H1 (cell line): ENCODE measurements at regions not wholly inside any gene's neighbourhood (a gene's known extent, or its start where the extent isn't known, plus 50 kb on each side); places are given as distances from the start of the nearest gene placed in this dataset.

Source experiments
- CTCF ChIA-PET: fragments of 300-600 bp; sonication (Branson Sonifier 250); formaldehyde crosslinking; loops from one replicate; lab custom pipeline; 2021; ENCODE audit not compliant: partially characterized antibody; lab: Charles Lee
- POLR2A ChIA-PET: fragments of 300-600 bp; sonication (Branson Sonifier 250); formaldehyde crosslinking; loops from one replicate; lab custom pipeline; 2021; ENCODE audit warnings: inconsistent platforms; ENCODE audit not compliant: partially characterized antibody; lab: Charles Lee
- DNase-seq, 2 experiments: peaks; one replicate each; pipeline versions ENCODE4 v3.0.0 to v3.0.0-alpha.2; 2010 to 2022; ENCODE audit warnings: low spot score in 2 of 2, low read depth in 1 of 2, mixed read lengths in 1 of 2
- FAIRE-seq: peaks from 2 replicates; lab custom pipeline; 2011; peaks lifted over from hg19 to GRCh38; lab: Jason Lieb, UNC
- H2AFZ ChIP-seq: 2 replicates; pipeline ENCODE4 v1.8.1; 2012; ENCODE audit warnings: low read length, inconsistent platforms
- H2AK5ac ChIP-seq: 2 replicates; pipeline ENCODE4 v1.6.1; 2013; ENCODE audit warnings: low read depth, low read length
- H2BK120ac ChIP-seq: replicated peaks from 2 replicates; pipeline ENCODE3; 2013; ENCODE audit warnings: low read depth, low read length, inconsistent platforms
- H2BK12ac ChIP-seq: 2 replicates; pipeline ENCODE4 v1.6.1; 2013; ENCODE audit warnings: low read depth, low read length
- H2BK15ac ChIP-seq: 2 replicates; pipeline ENCODE4 v1.6.1; 2013; ENCODE audit warnings: low read length
- H2BK20ac ChIP-seq: 2 replicates; pipeline ENCODE4 v1.6.1; 2013; ENCODE audit warnings: low read length
- H2BK5ac ChIP-seq: 2 replicates; pipeline ENCODE4 v1.6.1; 2013; ENCODE audit warnings: low read depth, low read length
- H3K14ac ChIP-seq: 2 replicates; pipeline ENCODE4 v1.6.1; 2013; ENCODE audit warnings: inconsistent platforms; ENCODE audit not compliant: insufficient read length
- H3K18ac ChIP-seq: 2 replicates; pipeline ENCODE4 v1.6.1; 2013; ENCODE audit warnings: low read length; ENCODE audit errors: extremely low read depth
- H3K23ac ChIP-seq: 2 replicates; pipeline ENCODE4 v1.6.1; 2013; ENCODE audit warnings: inconsistent platforms; ENCODE audit not compliant: insufficient read length
- H3K23me2 ChIP-seq: 2 replicates; pipeline ENCODE4 v1.6.1; 2013; ENCODE audit warnings: low read depth, low read length
- H3K27ac ChIP-seq: 2 replicates; pipeline ENCODE4 v1.6.1; 2011; ENCODE audit warnings: low read depth, low read length, inconsistent platforms
- H3K27me3 ChIP-seq, 4 experiments: replicated peaks in 1 of 4; 1 replicate in 1 of 4; 2 replicates in 3 of 4; pipeline versions ENCODE4 v1.6.1 to v1.8.1; 2011 to 2013; ENCODE audit warnings: low read length in 3 of 4, mild to moderate bottlenecking in 3 of 4, inconsistent platforms in 2 of 4, mixed read lengths in 2 of 4, moderate library complexity in 1 of 4; ENCODE audit not compliant: control insufficient read depth in 3 of 4, insufficient read depth in 3 of 4; ENCODE audit errors: extremely low read depth in 1 of 4
- H3K36me3 ChIP-seq, 4 experiments: 2 replicates each; pipeline versions ENCODE4 v1.6.1 to v1.8.1; 2011 to 2013; ENCODE audit warnings: mild to moderate bottlenecking in 4 of 4, low read length in 3 of 4, moderate library complexity in 2 of 4, control low read depth in 1 of 4, inconsistent platforms in 1 of 4; ENCODE audit not compliant: insufficient read depth in 4 of 4, control insufficient read depth in 2 of 4
- H3K4ac ChIP-seq: replicated peaks from 2 replicates; pipeline ENCODE3; 2013; ENCODE audit warnings: low read length, low read depth, mixed read lengths, inconsistent platforms; ENCODE audit not compliant: insufficient read length
- H3K4me1 ChIP-seq, 4 experiments: replicated peaks in 1 of 4; 1 replicate in 1 of 4; 2 replicates in 3 of 4; pipeline versions ENCODE4 v1.6.1 to v1.8.1; 2011 to 2013; ENCODE audit warnings: low read length in 3 of 4, inconsistent platforms in 2 of 4, mixed read lengths in 1 of 4; ENCODE audit not compliant: insufficient read depth in 4 of 4, control insufficient read depth in 3 of 4
- H3K4me2 ChIP-seq, 2 experiments: 2 replicates each; pipeline versions ENCODE4 v1.6.1 to v1.8.1; 2011 to 2013; ENCODE audit warnings: low read depth in 2 of 2, low read length in 2 of 2, control low read depth in 1 of 2, inconsistent platforms in 1 of 2, mild to moderate bottlenecking in 1 of 2; ENCODE audit not compliant: insufficient read depth in 1 of 2
- H3K4me3 ChIP-seq, 4 experiments: fragments of 200-600, 300-600 bp in 1 of 4; sonication (generic), shearing (Covaris generic), sonication (Bioruptor Twin) in 1 of 4; 2 replicates each; pipeline versions ENCODE4 v1.5.1 to v1.8.1; 2011 to 2016; ENCODE audit warnings: low read length in 4 of 4, low read depth in 3 of 4, control low read depth in 2 of 4, inconsistent platforms in 2 of 4, mild to moderate bottlenecking in 2 of 4, mixed read lengths in 1 of 4, moderate library complexity in 1 of 4; ENCODE audit not compliant: insufficient read depth in 2 of 4; ENCODE audit errors: extremely low read depth in 1 of 4
- H3K56ac ChIP-seq: replicated peaks from 2 replicates; pipeline ENCODE3; 2013; ENCODE audit warnings: low read depth, mild to moderate bottlenecking, mixed read lengths, low read length, inconsistent platforms; ENCODE audit not compliant: insufficient read length
- H3K79me1 ChIP-seq: 2 replicates; pipeline ENCODE4 v1.6.1; 2013; ENCODE audit warnings: low read depth, low read length, control low read depth
- H3K79me2 ChIP-seq, 2 experiments: 2 replicates each; pipeline versions ENCODE4 v1.6.1 to v1.8.1; 2012 to 2013; ENCODE audit warnings: low read length in 2 of 2, mild to moderate bottlenecking in 2 of 2, inconsistent platforms in 1 of 2; ENCODE audit not compliant: insufficient read depth in 2 of 2, control insufficient read depth in 1 of 2
- H3K9ac ChIP-seq, 4 experiments: replicated peaks in 1 of 4; 1 replicate in 1 of 4; 2 replicates in 3 of 4; pipeline versions ENCODE4 v1.6.1 to v1.8.1; 2011 to 2013; ENCODE audit warnings: low read depth in 3 of 4, low read length in 3 of 4, control low read depth in 2 of 4, mild to moderate bottlenecking in 2 of 4, moderate library complexity in 2 of 4, inconsistent platforms in 1 of 4; ENCODE audit errors: extremely low read depth in 1 of 4
- H3K9me3 ChIP-seq, 2 experiments: 2 replicates each; pipeline versions ENCODE4 v1.6.1 to v1.8.1; 2012 to 2013; ENCODE audit warnings: mild to moderate bottlenecking in 2 of 2, moderate library complexity in 2 of 2, control low read depth in 1 of 2, inconsistent platforms in 1 of 2, low read depth in 1 of 2, low read length in 1 of 2, mixed read lengths in 1 of 2; ENCODE audit not compliant: insufficient read depth in 2 of 2
- H4K20me1 ChIP-seq, 2 experiments: replicated peaks in 1 of 2; 2 replicates each; pipeline versions ENCODE3 to v1.8.1; 2011 to 2013; ENCODE audit warnings: inconsistent platforms in 2 of 2, low read length in 2 of 2, mild to moderate bottlenecking in 1 of 2; ENCODE audit not compliant: insufficient read depth in 2 of 2, control insufficient read depth in 1 of 2
- H4K5ac ChIP-seq: 2 replicates; pipeline ENCODE4 v1.6.1; 2013; ENCODE audit warnings: low read length, low read depth, mixed read lengths, inconsistent platforms; ENCODE audit not compliant: insufficient read length
- H4K8ac ChIP-seq: 2 replicates; pipeline ENCODE4 v1.8.0; 2013; ENCODE audit warnings: mild to moderate bottlenecking, moderate library complexity, low read length, inconsistent platforms; ENCODE audit not compliant: insufficient read depth; ENCODE audit errors: extremely low read depth
- H4K91ac ChIP-seq: replicated peaks from 2 replicates; pipeline ENCODE3; 2013; ENCODE audit warnings: low read length, mixed read lengths, inconsistent platforms; ENCODE audit not compliant: insufficient read length
- ASH2L ChIP-seq: fragments of 200-600, 300-600 bp; sonication (generic); IDR thresholded peaks from one replicate; pipeline ENCODE4 v1.7.1; 2017; ENCODE audit warnings: low read length
- CREB1 ChIP-seq: IDR thresholded peaks from 2 replicates; pipeline ENCODE4 v1.6.1; 2012; ENCODE audit warnings: inconsistent platforms
- EGR1 ChIP-seq: IDR thresholded peaks from 2 replicates; pipeline ENCODE4 v1.6.1; 2011; ENCODE audit warnings: low read depth, low read length, borderline replicate concordance
- EZH2 ChIP-seq: fragments of 200-600 bp; sonication (generic); IDR thresholded peaks from 2 replicates; pipeline ENCODE4 v1.7.1; 2012; ENCODE audit warnings: low read depth, mild to moderate bottlenecking, moderate library complexity, low read length, inconsistent platforms; ENCODE audit not compliant: severe bottlenecking
- GABPA ChIP-seq: IDR thresholded peaks from 2 replicates; pipeline ENCODE4 v1.6.1; 2011; ENCODE audit warnings: mild to moderate bottlenecking, low read length, moderate library complexity, borderline replicate concordance; ENCODE audit not compliant: insufficient read depth
- HDAC6 ChIP-seq: IDR thresholded peaks from one replicate; pipeline ENCODE4 v1.7.1; 2012; ENCODE audit warnings: low read depth, mild to moderate bottlenecking, inconsistent platforms, low read length, moderate library complexity
- SIN3A ChIP-seq, 2 experiments: IDR thresholded peaks in 1 of 2; conservative IDR thresholded peaks in 1 of 2; 2 replicates each; pipeline ENCODE4 v1.6.1; 2011 to 2012; ENCODE audit warnings: low read length in 2 of 2, improper control_type of control experiment in 1 of 2, low read depth in 1 of 2, mild to moderate bottlenecking in 1 of 2
- YY1 ChIP-seq: IDR thresholded peaks from 2 replicates; pipeline ENCODE4 v1.6.1; 2011; ENCODE audit warnings: low read depth, mild to moderate bottlenecking, low read length
- WGBS, 2 experiments: shearing (Covaris generic) in 1 of 2; methylation state at CpG; one replicate each; pipeline versions ENCODE4 v1.1.6 to v1.1.7; 2013 to 2015; ENCODE audit warnings: low lambda C conversion rate in 2 of 2, mixed read lengths in 2 of 2, inconsistent platforms in 1 of 2, low coverage in 1 of 2, missing lambda C conversion rate in 1 of 2; ENCODE audit not compliant: insufficient replicate concordance in 2 of 2, insufficient coverage in 1 of 2, insufficient read length in 1 of 2; ENCODE audit errors: extremely low coverage in 1 of 2, missing lambda C conversion rate in 1 of 2; 5-methylcytosine and 5-hydroxymethylcytosine counted together
- TF ChIP-seq, protein P1 (sequence below): IDR thresholded peaks from 2 replicates; pipeline ENCODE4 v1.6.1; 2012; ENCODE audit warnings: low read length, inconsistent platforms
- TF ChIP-seq, protein P2 (sequence below), 3 experiments: IDR thresholded peaks; 1 replicate in 2 of 3; 2 replicates in 1 of 3; pipeline versions ENCODE4 v1.5.1 to v1.6.1; 2011; ENCODE audit warnings: low read length in 3 of 3, mild to moderate bottlenecking in 3 of 3, inconsistent platforms in 2 of 3, low read depth in 1 of 3, moderate library complexity in 1 of 3; ENCODE audit not compliant: insufficient read depth in 1 of 3; ENCODE audit errors: control extremely low read depth in 1 of 3

DNA sequence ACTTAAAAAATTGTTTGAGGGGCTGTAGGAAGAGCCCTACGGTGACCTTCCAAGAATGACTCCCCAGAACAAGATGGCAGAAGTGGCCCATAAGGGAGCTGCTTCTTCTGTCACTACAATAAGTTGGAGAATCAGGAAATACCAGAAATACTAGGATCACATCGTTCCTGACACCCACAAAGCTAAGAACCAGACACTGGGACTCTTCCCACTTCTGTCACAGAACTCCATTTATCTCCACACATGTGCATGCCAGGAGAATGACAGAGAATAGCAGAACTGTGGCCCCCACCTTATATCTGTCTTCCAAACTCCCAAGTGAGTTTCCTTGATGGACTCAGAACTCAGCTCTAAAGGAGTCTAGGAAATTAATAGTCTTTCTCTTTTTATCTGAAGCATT, 54.6 kb upstream of the UBR2 start:
- Histone ChIP-seq H3K18ac (no peak overlapping the region), H3K27me3 (no peaks in the 10 kb centered on the region; a peak in 1 of 7 replicates), H3K4me2 (no peak overlapping the region), H3K9ac (no peak overlapping the region), H3K4ac (no peak overlapping the region), H3K27ac (no peak overlapping the region), H3K79me1 (no peaks in the 10 kb centered on the region), H4K8ac (no peak overlapping the region), H3K4me1 (no peaks in the 10 kb centered on the region), H3K56ac (no peak overlapping the region), H2BK5ac (no peak overlapping the region), H2BK120ac (no peak overlapping the region), H3K4me3 (no peak overlapping the region), H3K23ac (no peak overlapping the region), H3K23me2 (no peaks in the 10 kb centered on the region; the same call in 1 of the 2 replicates), H3K79me2 (no peaks in the 10 kb centered on the region), H2AK5ac (no peak overlapping the region), H2BK15ac (no peak overlapping the region), H4K5ac (no peak overlapping the region), H4K91ac (no peak overlapping the region), H2BK20ac (no peak overlapping the region), H3K14ac (no peak overlapping the region), H4K20me1 (no peaks in the 10 kb centered on the region), H3K9me3 (no peaks in the 10 kb centered on the region), H2BK12ac (no peak overlapping the region), H2AFZ (no peak overlapping the region), H3K36me3 (no peaks in the 10 kb centered on the region)
- CTCF ChIA-PET, result interaction anchor here (0.6 to 4.2 kb wide), 7 partner anchors 11 to 661 kb away, joined by 3 to 21 read pairs (median 6); no protein-coding TSS in a partner anchor
- POLR2A ChIA-PET, result no interaction called here
- FAIRE-seq (no peak), DNase-seq (no peak)
- 77% methylated on average over 2 of the region's 2 CpGs; no CpG with 5 or more reads in 1 of the 2 experiments for WGBS, 2 experiments
- TF ChIP-seq CREB1 (no peak), YY1 (no peak), HDAC6 (no peak), SIN3A (conservative IDR thresholded peaks at IDR 0.05 in 1 of 2, IDR thresholded peaks at IDR 0.05 in 1 of 2; ENCODE audit: low read depth in 1 of 2, low read length in 2 of 2) (no peak), EZH2 (no peak), GABPA (no peak), EGR1 (no peak), ASH2L (no peak)
- TF ChIP-seq, protein P1, sequence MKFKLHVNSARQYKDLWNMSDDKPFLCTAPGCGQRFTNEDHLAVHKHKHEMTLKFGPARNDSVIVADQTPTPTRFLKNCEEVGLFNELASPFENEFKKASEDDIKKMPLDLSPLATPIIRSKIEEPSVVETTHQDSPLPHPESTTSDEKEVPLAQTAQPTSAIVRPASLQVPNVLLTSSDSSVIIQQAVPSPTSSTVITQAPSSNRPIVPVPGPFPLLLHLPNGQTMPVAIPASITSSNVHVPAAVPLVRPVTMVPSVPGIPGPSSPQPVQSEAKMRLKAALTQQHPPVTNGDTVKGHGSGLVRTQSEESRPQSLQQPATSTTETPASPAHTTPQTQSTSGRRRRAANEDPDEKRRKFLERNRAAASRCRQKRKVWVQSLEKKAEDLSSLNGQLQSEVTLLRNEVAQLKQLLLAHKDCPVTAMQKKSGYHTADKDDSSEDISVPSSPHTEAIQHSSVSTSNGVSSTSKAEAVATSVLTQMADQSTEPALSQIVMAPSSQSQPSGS, result no peak
- TF ChIP-seq, protein P2, sequence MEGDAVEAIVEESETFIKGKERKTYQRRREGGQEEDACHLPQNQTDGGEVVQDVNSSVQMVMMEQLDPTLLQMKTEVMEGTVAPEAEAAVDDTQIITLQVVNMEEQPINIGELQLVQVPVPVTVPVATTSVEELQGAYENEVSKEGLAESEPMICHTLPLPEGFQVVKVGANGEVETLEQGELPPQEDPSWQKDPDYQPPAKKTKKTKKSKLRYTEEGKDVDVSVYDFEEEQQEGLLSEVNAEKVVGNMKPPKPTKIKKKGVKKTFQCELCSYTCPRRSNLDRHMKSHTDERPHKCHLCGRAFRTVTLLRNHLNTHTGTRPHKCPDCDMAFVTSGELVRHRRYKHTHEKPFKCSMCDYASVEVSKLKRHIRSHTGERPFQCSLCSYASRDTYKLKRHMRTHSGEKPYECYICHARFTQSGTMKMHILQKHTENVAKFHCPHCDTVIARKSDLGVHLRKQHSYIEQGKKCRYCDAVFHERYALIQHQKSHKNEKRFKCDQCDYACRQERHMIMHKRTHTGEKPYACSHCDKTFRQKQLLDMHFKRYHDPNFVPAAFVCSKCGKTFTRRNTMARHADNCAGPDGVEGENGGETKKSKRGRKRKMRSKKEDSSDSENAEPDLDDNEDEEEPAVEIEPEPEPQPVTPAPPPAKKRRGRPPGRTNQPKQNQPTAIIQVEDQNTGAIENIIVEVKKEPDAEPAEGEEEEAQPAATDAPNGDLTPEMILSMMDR (IDR thresholded peaks at IDR 0.05; ENCODE audit: control extremely low read depth in 1 of 3, insufficient read depth in 1 of 3, low read depth in 1 of 3, low read length in 3 of 3), result no peak
